Activated B cell treated with CpG ODN at 0.5 μM for 24 hours (primary cell): ENCODE measurements at regions not wholly inside any gene's neighbourhood (a gene's known extent, or its start where the extent isn't known, plus 50 kb on each side); places are given as distances from the start of the nearest gene placed in this dataset.

ENCODE experiments used
- ATAC-seq: fragments of 200-7000 bp; cut with Tn5 transposase; one replicate; pipeline ENCODE4 v1.10.0; 2021; ENCODE audit warnings: low read depth, mild to moderate bottlenecking, moderate library complexity
- CTCF ChIA-PET: fragments of 350-600 bp; sonication (Branson Sonifier 250); formaldehyde crosslinking; loops from one replicate; lab custom pipeline; 2021; ENCODE audit warnings: antibody characterized with exemption; lab: Charles Lee
- POLR2A ChIA-PET: fragments of 350-600 bp; sonication (Branson Sonifier 250); formaldehyde crosslinking; loops from one replicate; lab custom pipeline; 2021; ENCODE audit warnings: antibody characterized with exemption; lab: Charles Lee
- DNase-seq: peaks from one replicate; pipeline ENCODE4 v3.0.0; 2022
- H3K27ac Mint-ChIP-seq: one replicate; pipeline ENCODE4 v1.8.0; 2020; ENCODE audit warnings: mixed read lengths
- H3K27me3 Mint-ChIP-seq: one replicate; pipeline ENCODE4 v1.8.0; 2021; ENCODE audit warnings: mixed read lengths
- H3K36me3 Mint-ChIP-seq: one replicate; pipeline ENCODE4 v1.8.0; 2021; ENCODE audit warnings: low read depth, mixed read lengths
- H3K4me1 Mint-ChIP-seq: one replicate; pipeline ENCODE4 v1.8.0; 2021; ENCODE audit warnings: mixed read lengths
- H3K4me3 Mint-ChIP-seq: one replicate; pipeline ENCODE4 v1.8.0; 2020; ENCODE audit warnings: mild to moderate bottlenecking, mixed read lengths
- H3K9me3 Mint-ChIP-seq: one replicate; pipeline ENCODE4 v1.8.0; 2020; ENCODE audit warnings: mixed read lengths
- CTCF ChIP-seq: fragments of 200-600 bp; IDR thresholded peaks from one replicate; pipeline ENCODE4 v1.8.0; 2022; ENCODE audit warnings: antibody characterized with exemption, mild to moderate bottlenecking
- intact Hi-C: fragments of 100-400 bp; cut with micrococcal nuclease; formaldehyde crosslinking; loops from one replicate; pipeline ENCODE4 v1.15.1; 2024

GRCh38 chr4:44098973-44099372, 349.6 kb downstream of the KCTD8 start:
- Mint-ChIP-seq H3K4me1 (no peaks in the 10 kb centered on the region), H3K27me3 (no peaks in the 10 kb centered on the region), H3K36me3 (no peaks in the 10 kb centered on the region), H3K27ac (no peak overlapping the region), H3K9me3 (peaks cover 3% of the 10 kb centered on the region), H3K4me3 (no peak overlapping the region)
- POLR2A ChIA-PET, result no interaction called here
- CTCF ChIA-PET, result no interaction called here
- no peak for TF ChIP-seq CTCF
- ATAC-seq (no peak), DNase-seq (no peak)
- intact Hi-C loops, result no loop called here

DNA sequence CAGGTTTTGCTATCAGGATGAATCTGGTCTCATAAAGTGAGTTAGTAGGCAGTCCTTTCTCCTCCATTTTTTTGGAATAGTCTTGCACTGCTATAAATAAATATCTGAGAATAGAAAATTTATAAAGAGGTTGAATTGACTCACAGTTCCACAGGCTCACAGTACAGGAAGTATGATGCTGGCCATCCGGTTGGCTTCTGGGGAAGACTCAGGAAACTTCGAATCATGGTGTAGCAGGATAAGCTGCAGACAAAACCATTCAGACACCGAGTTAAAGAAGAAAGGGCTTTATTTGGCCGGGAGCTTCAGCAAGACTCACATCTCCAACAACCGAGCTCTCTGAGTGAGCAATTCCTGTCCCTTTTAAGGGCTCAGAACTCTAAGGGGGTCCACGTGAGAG, 348.2 kb downstream of the KCTD8 start:
- DNase-seq, result no peak
- no peak overlapping the region for H3K4me3 Mint-ChIP-seq
- no peak for TF ChIP-seq CTCF
- ChIA-PET CTCF (no interaction called here), POLR2A (no interaction called here)
- H3K36me3 Mint-ChIP-seq, result no peaks in the 10 kb centered on the region
- H3K27ac Mint-ChIP-seq, result no peak overlapping the region
- intact Hi-C loops, result no loop called here
- no peaks in the 10 kb centered on the region for H3K27me3 Mint-ChIP-seq
- peaks cover 3% of the 10 kb centered on the region for H3K9me3 Mint-ChIP-seq
- H3K4me1 Mint-ChIP-seq, result no peaks in the 10 kb centered on the region
- ATAC-seq, result no peak

- Mint-ChIP-seq H3K9me3 (peaks cover 4% of the 10 kb centered on the region), H3K27ac (no peak overlapping the region), H3K4me1 (no peaks in the 10 kb centered on the region), H3K27me3 (no peaks in the 10 kb centered on the region), H3K36me3 (no peaks in the 10 kb centered on the region), H3K4me3 (no peak overlapping the region)
- no peak for DNase-seq
- intact Hi-C loops, result no loop called here
- ChIA-PET CTCF (no interaction called here), POLR2A (no interaction called here)
- ATAC-seq, result no peak
- TF ChIP-seq CTCF, result no peak
Measured at GRCh38 chr4:44118971-44119680, 329.5 kb downstream of the KCTD8 start.

DNA sequence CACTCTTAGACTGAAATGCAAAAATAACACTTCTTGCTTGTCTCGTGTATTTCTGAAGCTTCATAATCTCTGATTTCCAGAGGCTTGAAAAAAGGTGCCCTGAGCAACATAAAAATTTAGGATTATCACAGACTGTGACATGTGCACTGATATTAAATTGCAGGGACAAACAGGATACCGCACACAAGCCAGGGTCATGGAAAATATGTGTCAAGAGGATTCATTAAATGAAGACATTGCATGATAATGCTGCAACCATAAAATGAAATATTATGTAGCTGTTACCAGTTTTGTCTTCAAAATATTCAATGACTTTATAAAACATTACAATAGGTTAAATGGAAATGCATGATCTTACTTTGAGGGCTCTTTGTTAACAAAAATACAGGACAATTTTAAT, 328.0 kb downstream of the KCTD8 start:
- DNase-seq, result no peak
- ChIA-PET CTCF (no interaction called here), POLR2A (no interaction called here)
- Mint-ChIP-seq H3K4me3 (no peak overlapping the region), H3K27me3 (no peaks in the 10 kb centered on the region), H3K9me3 (peaks cover 4% of the 10 kb centered on the region), H3K36me3 (no peaks in the 10 kb centered on the region), H3K4me1 (no peaks in the 10 kb centered on the region), H3K27ac (no peak overlapping the region)
- TF ChIP-seq CTCF, result no peak
- intact Hi-C loops, result no loop called here
- ATAC-seq, result no peak

- no peak for TF ChIP-seq CTCF
- intact Hi-C loops, result no loop called here
- DNase-seq, result no peak
- Mint-ChIP-seq H3K4me1 (no peaks in the 10 kb centered on the region), H3K27me3 (no peaks in the 10 kb centered on the region), H3K9me3 (peaks cover 4% of the 10 kb centered on the region), H3K4me3 (no peak overlapping the region), H3K36me3 (no peaks in the 10 kb centered on the region), H3K27ac (no peak overlapping the region)
- no peak for ATAC-seq
- ChIA-PET CTCF (no interaction called here), POLR2A (no interaction called here)
Measured at GRCh38 chr4:44121210-44121609, 327.4 kb downstream of the KCTD8 start.
